ENCODE measurements at regions not wholly inside any gene's neighbourhood (a gene's known extent, or its start where the extent isn't known, plus 50 kb on each side); places are given as distances from the start of the nearest gene placed in this dataset.

DNA sequence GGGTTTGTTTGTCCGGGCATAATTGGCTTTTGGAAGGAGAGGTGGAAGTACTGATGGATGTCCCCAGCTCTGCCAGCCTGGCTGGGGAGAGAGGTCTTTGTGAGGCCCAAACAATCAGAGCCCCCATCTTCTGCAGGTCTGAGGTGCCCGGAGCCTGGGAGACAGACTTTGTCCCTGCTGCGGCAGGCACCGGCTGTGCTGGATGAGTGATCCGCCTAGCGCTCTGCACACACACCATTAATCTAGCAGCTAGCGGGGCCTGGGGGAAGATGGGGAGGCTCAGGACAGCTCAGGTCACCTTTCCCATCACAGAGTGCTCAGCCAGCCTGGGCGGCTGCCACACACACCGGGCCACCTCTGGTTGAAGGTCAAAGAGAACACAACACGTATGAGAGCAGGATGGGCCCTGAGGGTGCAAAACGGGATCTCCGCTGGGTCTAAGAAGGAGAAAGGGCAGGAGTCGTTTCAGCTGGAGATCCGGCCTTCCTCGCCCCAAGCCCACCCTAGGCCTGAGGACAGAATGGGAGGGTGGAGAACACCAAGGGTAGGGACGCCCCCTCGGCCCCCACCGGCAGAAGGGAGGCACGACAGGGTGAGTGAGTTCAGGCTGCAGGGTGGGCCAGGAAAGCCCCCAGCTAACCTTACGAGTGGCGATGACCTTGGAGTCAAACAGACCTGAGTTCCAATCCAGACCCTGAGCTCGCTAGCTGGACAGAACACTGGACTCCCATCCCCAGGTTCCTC is 341.8 kb downstream of the NPHP4 start:
- in situ Hi-C loops (cut with MboI; ENCODE audit: low pct_unique_long_range_greater_than_20kb, low sequenced_read_pairs) = no loop called here
- no peak for DNase-seq

DNA sequence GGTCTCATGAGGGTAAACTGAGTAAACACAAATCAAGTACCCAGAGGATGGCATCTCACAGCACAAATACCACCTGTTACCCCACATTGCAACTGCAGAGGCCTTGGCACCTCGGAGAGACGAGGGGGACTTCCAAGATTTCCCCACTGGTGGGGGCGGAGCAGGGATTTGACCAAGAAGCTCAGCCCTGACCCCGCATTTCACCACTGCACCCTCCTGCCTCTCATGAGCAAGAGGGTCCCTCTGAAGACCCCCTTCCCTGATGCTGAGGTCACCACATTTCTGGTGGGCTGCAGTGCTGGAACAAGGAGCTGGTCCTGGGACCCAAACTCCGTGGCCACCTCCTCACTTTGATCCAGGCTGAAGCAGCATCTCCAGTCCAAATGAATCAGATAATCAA is 342.4 kb downstream of the NPHP4 start:
- in situ Hi-C loops (cut with MboI; ENCODE audit: low pct_unique_long_range_greater_than_20kb, low sequenced_read_pairs) = no loop called here
- DNase-seq = no peak

DNA sequence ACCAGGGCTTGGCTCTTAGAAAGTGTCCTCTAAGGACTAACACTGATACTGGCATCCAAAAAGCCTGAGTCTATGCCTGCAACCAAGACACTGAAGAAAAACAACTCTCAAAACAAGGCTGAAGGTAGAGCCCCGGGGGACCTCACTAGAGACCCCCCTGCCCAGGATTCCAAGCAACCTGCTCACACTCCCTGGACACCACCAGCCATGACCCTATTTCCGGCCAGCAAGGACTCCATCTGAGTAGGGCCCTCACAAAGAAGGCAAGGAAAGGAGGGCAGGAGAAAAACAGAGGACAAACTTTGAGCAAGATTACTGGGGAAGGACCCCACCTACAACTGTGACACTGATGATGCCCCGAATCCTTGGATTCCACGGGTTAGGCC is 343.1 kb downstream of the NPHP4 start:
- in situ Hi-C loops (cut with MboI; ENCODE audit: low pct_unique_long_range_greater_than_20kb, low sequenced_read_pairs) = no loop called here
- DNase-seq = no peak

DNA sequence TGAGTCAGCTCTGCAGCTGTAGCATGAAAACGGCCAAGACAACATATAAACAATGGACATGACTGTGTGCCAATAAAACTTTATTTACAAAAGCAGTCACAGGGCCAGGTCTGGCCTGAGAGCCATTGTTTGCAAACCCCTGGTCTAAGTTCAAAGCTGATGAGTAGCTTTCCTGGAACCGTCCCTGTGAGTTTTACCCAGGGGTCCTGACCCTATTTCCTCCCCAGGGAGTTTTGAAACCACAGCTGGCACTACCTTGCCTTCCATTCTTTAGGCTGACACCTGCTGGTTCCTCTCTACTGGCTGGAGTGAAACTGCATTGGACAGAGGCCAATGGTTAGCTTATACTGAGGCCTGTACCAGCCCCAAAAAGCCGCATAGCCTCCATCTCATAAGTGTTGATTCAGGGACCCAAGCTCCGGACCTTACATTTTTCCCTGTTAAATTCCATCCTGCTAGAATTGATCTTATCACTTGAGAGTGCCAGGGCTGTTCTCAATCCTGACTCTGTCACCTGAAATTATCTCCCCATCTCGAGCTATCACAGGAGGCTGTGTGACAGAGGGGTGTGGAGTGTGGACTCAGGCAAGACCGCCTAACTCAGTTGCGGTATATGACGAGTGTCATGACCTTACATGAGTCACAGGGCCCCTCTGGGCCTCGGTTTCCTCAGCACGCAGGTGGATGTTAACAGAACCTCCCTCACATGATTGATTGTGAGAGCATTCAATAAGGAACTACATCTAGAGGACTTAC is 343.6 kb downstream of the NPHP4 start:
- DNase-seq = no peak
- in situ Hi-C loops (cut with MboI; ENCODE audit: low pct_unique_long_range_greater_than_20kb, low sequenced_read_pairs) = no loop called here

DNA sequence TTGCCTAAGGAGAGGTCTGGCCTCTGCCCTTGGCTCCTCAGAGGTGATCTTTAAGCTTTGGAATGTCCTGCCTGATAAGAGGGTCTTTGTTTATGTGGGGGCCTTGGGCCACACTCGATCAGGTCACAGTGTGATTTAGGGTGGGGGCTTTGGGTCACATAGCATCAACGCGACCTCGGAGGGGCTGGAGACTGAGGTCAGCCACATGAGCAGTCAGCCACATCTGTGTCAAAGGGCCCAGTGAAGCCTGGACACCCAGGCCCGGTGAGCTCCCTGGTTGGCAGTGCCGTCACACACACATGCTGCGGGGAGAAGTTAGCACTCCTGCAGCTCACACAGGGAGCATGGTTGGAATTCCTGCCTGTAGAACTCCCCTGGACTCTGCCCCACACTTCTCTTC is 345.0 kb downstream of the NPHP4 start:
- no peak for DNase-seq
- in situ Hi-C loops (cut with MboI; ENCODE audit: low pct_unique_long_range_greater_than_20kb, low sequenced_read_pairs) = no loop called here

DNA sequence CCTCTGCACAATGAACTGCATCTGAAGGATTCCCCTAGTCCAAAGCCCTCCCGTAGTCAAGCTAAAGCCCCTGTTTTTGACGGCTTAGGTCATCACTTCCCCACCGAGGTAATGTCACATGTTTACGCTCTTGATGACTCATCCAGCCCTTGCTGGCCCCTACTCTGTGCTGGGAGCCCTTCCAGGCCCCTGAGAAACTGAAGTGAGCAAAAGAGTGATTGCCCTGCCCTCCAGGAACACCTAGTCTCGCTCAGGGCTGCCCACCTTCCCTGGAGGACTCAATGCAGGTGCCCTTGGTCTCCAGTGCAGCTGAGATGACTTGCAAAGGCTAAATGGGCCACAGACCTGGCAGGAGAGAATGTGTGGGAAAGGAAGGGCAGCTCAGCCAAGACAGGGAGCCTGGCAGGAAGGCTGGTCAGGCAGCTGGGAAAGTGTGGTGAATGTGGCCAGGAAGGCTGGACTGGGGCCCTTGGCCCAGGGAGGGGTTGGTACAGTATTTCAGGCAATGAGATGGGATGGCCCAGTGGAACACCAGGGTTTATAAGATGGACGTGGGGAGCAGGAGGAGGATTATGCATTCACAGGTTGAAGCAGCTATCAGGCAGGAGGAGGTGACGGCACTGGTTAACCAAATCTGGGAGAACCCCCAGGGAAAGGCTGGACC is 345.6 kb downstream of the NPHP4 start:
- no peak for DNase-seq
- in situ Hi-C loops (cut with MboI; ENCODE audit: low pct_unique_long_range_greater_than_20kb, low sequenced_read_pairs) = no loop called here

DNA sequence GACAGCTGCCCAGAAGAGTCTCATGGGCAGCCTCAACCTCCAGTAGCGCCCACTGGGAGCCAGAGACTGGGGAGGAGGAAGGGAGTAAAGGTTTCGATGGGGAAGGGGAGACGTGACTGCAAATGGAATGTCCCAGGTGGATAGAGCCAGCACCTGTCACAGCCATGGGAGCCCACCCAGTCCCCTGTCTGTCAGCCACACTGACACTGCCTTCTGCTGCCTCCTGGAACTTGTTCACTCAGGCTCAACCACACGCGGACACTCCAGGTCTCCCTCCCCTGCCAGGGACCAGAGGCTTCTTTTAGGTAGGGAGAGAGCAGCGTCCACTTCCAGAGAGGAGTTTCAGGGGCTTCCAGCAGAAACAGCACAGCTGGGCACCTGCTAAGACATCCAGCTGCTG is 346.3 kb downstream of the NPHP4 start:
- DNase-seq = no peak
- in situ Hi-C loops (cut with MboI; ENCODE audit: low pct_unique_long_range_greater_than_20kb, low sequenced_read_pairs) = no loop called here

DNA sequence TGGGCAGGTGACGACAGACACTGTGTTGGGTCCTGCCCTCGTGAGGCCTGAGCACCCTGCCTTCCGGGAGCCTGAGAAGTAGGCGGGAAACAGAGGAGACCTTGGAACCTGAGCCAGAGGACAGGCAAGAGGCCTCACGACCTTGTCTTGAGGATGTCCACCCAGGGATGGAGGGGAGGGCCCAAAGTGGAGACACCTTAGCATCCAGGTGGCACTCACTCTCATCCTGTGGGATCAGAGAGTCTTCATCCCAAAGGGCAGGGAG is 347.2 kb downstream of the NPHP4 start:
- in situ Hi-C loops (cut with MboI; ENCODE audit: low pct_unique_long_range_greater_than_20kb, low sequenced_read_pairs) = no loop called here
- no peak for DNase-seq

DNA sequence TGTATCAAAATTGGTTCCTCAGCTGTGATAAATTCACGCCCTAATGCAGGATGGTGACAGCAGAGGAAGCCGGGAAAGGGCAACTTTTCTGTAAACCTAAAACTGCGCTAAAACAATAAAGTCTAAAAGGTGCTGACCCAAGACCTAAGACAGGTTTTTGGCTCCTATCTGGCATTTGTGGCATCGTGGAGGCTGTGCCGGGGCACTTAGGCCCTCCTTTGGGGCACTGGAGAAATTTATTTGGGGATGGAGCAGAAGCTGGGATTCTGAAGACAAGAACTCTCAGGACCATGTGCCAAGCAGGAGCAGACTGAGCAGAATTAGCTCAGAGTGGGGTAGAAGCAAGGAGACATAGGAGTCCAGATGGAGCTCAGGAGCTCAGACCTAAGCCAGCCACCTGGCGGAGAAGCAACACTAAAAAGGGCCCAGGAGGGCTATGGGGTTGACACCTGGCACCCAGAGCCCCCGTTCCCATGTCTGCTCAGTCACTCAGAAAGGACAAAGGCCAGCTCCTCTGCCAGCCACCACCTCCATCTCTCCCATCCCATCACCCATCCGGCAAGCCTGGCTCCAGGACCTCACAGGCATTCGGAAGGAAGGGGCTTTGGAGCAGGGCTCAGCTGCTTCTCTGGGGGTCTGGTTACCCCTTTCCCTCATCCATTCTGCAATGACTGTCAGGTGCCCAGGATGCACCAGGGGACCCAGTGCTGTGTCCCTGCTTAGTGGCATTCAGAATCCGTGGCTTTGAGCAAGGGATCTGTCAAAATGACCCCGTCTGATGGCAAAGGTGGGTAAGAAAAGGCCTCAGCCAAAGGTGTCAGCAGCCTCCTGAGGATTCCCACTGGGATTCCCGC is 347.7 kb downstream of the NPHP4 start:
- DNase-seq = no peak
- in situ Hi-C loops (cut with MboI; ENCODE audit: low pct_unique_long_range_greater_than_20kb, low sequenced_read_pairs) = no loop called here

DNA sequence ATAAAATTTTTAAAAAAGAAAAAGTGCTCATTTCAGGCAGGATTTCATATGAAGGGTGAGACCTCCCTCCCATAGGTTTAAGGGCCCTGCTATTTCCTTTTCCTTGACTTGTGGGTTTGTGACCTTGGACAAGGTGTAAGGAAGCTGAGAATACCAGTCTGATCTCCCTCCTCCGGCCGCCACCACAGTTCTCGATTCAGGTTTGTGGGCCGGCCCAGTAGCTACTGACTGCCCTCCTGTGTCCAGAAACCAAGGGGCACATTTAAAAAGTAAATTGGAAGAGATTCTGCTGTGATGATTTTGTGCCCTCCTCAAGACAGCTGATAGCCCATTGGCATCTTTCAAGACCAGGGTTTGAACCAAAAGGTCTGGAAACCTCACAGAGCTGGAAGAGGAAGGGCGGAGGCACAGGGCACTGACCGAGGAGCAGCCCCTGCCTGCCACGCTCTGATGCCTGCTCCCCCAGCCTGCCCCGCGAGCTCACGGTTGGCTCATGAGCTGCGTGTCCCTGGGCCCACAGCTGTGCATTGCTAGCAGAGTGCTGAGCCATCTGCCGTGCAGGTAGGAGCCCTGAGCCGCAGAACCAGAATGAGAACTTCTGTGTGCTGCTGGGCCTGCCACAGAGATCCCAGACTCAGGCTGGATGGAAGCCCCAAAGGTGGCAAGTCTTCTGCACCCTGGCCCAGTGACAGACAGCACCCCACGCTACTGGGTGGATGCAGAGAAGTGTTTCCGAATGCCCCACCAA is 348.7 kb downstream of the NPHP4 start:
- DNase-seq = no peak
- in situ Hi-C loops (cut with MboI; ENCODE audit: low pct_unique_long_range_greater_than_20kb, low sequenced_read_pairs) = no loop called here

DNA sequence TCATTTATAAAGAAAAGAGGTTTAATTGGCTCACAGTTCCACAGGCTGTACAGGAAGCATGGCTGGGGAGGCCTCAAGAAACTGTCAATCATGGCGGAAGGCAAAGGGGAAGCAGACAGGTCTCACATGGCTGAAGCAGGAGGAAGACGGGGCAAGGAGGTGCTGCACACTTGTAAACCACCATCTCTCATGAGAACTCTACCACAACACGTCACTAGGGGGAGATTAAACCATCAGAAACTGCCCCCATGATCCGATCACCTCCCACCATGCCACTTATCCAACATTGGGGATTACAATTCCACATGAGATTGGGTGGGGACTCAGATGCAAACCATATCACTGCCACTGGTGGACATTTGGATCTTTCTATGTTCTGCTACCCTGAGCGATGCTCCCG is 351.4 kb downstream of the NPHP4 start:
- in situ Hi-C loops (cut with MboI; ENCODE audit: low pct_unique_long_range_greater_than_20kb, low sequenced_read_pairs) = no loop called here
- peak; percentile 29 for DNase-seq

DNA sequence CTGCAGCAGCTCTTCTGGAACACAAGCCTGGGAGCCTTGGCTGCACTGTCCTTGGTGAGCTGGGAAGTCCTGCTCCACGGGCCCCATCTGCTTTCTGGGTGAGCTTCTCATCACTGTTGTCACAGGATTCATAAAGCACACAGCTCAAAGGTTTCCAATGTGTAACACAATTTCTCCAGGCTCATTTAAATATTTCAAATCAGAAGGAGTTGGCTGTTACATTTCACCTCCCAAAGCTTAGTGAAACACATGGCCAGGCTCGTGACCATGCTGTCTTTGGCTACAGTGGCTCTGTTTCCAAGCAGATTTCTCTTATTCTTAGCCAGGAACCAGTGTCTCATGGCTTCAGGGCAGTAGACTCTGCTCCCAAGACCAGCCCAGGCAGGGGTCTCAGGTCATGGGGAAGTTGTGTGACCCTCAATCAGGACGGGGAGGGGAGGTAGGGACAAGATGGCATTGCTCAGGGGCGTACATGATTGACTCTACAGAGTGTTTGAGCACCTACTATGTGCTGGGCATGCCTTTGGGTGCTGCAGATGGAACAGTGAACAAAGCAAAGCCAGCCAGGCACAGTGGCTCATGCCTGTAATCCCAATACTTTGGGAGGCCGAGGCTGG is 353.0 kb downstream of the NPHP4 start:
- no peak for DNase-seq
- in situ Hi-C loops (cut with MboI; ENCODE audit: low pct_unique_long_range_greater_than_20kb, low sequenced_read_pairs) = no loop called here

DNA sequence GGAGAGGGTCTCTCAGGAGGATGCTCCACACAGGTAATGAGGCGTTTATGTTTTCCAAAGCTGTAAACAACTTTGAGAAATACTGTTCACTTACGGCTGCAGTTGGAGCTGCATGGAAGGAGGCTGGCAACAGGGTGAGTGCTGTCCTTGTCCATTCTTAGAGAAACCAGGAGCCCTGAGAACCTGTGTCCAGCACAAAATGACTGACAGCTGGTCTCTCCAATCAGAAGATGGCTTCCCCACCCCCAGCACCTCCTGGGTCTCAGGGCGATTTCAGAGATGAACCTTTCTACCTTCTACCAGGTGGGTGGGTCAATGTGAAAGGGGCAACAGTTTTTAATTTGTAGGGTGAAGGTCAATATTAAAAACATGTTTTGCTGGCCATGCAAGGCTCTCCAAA is 353.6 kb downstream of the NPHP4 start:
- in situ Hi-C loops (cut with MboI; ENCODE audit: low pct_unique_long_range_greater_than_20kb, low sequenced_read_pairs) = no loop called here
- no peak for DNase-seq

DNA sequence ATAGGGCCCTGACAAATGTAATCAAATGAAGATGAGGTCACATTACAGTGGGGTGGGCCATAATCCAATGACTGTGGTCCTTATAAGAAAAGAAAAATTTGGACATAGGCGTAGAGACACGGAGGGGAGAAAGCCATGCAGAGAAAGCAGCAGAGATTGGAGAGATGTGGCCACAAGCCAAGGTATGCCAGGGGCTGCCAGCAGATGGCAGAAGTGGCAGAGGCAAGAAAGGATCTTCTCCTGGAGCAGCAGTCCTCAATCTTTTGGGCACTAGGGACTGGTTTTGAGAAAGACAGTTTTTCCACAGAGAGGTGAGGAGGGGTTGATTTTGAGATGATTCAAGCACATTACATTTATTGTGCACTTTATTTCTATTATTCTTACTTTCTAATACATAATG is 355.1 kb downstream of the NPHP4 start:
- peak; percentile 37 for DNase-seq
- in situ Hi-C loops (cut with MboI; ENCODE audit: low pct_unique_long_range_greater_than_20kb, low sequenced_read_pairs) = no loop called here

DNA sequence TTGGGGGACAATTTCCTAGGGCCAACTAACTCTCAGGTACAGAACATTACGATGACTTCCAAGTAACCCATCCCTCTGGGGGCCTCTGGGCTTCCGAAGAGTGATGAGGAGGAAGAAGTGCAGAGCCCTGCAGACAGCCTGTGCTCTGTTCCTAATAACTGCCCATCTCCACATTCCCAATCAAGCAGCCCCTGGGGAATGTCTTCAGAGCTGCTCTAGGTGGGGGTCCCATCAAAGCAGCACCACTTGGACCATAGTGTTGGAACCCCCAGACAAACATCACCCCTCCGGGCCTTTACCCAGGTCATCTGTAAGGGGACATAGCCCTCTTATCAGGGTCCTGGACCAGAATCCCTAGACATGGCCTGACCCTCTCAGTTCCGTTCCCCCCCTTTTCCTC is 357.3 kb downstream of the NPHP4 start:
- no peak for DNase-seq
- in situ Hi-C loops (cut with MboI; ENCODE audit: low pct_unique_long_range_greater_than_20kb, low sequenced_read_pairs) = no loop called here

DNA sequence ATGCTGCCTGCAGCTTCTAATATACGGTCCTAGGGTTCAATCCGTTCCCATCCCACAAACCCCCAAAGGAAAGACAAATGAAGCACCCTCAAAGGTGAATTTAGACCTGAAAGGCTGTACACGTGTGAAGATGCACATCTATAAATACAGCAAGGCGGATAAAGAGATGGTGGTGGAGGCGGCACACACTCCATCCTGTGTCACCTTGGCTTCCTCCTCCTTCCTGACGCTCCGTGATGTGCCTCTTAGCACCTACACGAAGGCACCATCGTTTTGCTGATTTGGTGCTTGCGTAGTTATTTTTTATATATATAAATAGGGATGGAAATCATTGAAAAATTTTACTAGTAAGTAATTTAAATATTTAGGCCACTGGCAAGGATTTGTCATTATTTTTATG is 359.4 kb downstream of the NPHP4 start:
- in situ Hi-C loops (cut with MboI; ENCODE audit: low pct_unique_long_range_greater_than_20kb, low sequenced_read_pairs) = no loop called here
- DNase-seq = no peak

DNA sequence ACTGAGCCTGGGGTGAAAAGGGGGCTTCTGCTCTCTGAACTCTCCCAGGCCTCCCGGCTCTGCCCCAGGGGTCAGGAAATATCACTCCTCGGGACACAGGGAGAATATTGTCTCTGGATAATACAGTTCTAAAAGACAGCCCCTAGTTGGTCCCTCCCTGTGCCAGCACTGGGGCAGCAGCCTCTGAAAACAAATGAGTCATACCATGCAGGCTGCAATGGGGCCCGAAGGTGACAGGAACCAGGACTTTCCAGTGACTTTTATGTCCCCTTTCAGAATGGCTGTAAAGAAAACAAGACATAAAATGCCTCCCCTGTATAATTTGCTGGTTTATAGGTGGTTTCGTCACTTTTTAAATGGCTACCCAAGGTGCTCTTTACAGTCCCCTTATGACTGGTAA is 360.0 kb downstream of the NPHP4 start:
- in situ Hi-C loops (cut with MboI; ENCODE audit: low pct_unique_long_range_greater_than_20kb, low sequenced_read_pairs) = no loop called here

DNA sequence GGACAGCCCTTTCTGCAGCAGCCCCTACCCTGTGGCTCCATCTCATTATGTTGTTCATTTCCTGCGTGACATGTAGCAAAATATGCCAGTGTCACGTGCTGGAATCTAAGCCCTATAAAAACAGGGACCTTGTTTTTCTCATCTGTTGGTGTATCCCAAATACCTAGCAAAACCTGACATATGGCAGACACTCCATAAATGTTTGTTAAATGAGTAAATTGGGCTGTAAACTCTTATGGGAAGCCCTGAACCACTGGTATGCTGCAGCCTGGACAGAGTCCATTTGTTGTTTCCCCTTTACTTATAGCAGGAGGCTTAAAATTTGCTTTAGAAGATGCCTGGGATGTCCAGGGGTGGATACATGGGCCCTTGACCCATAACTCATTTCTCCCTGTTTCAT is 363.8 kb downstream of the NPHP4 start:
- DNase-seq = no peak
- in situ Hi-C loops (cut with MboI; ENCODE audit: low pct_unique_long_range_greater_than_20kb, low sequenced_read_pairs) = no loop called here

More for the DNA sequence above, 360.0 kb downstream of the NPHP4 start:
- DNase-seq = no peak

DNA sequence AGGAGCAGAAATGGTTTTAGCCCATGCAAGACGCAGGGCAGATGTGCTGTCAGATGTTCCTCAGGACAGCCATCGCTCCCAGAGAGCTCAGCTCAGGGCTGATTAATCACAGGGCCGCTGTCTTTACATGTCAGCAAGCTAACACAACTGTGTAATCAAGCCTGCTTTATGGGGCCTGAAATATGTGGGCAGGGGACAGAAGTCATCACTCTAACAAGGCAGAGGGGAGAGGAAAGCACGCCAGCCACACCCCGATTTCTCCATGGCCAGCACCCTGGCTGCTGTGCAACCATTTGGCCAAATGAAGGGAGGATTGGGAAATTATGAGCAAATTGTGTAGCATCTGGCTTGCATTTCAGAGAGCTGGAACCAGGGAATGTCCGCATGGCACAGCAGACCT is 368.8 kb downstream of the NPHP4 start:
- DNase-seq = no peak
- in situ Hi-C loops (cut with MboI; ENCODE audit: low pct_unique_long_range_greater_than_20kb, low sequenced_read_pairs) = no loop called here

All from KBM-7 (cell line).